HEK293 (cell line): ENCODE measurements at regions not wholly inside any gene's neighbourhood (a gene's known extent, or its start where the extent isn't known, plus 50 kb on each side); places are given as distances from the start of the nearest gene placed in this dataset.

ENCODE experiments used
- KLF10 ChIP-seq: fragments of 450-650 bp; IDR thresholded peaks from 2 replicates; pipeline ENCODE4 v1.5.1; 2018; ENCODE audit warnings: missing biosample characterization, mild to moderate bottlenecking, missing genetic modification characterization
- PRDM1 ChIP-seq: fragments of 450-650 bp; formaldehyde crosslinking; IDR thresholded peaks from 2 replicates; pipeline ENCODE4; 2016; ENCODE audit warnings: missing biosample characterization, missing genetic modification characterization
- YY1 ChIP-seq: fragments of 450-650 bp; formaldehyde crosslinking; IDR thresholded peaks from 2 replicates; pipeline ENCODE4 v1.5.1; 2018; ENCODE audit warnings: missing biosample characterization, missing genetic modification characterization
- ZBTB44 ChIP-seq: fragments of 450-650 bp; IDR thresholded peaks from 2 replicates; pipeline ENCODE4 v1.5.1; 2018; ENCODE audit warnings: missing biosample characterization, mild to moderate bottlenecking, missing genetic modification characterization
- ZBTB7A ChIP-seq: fragments of 450-650 bp; formaldehyde crosslinking; IDR thresholded peaks from 2 replicates; pipeline ENCODE4 v1.5.1; 2016; ENCODE audit warnings: low read depth, missing biosample characterization, missing genetic modification characterization
- ZNF274 ChIP-seq, 2 experiments: fragments of 200-500 bp in 1 of 2; fragments of 450-650 bp in 1 of 2; sonication (Bioruptor generic) in 1 of 2; formaldehyde crosslinking in 1 of 2; IDR thresholded peaks; 2 replicates each; pipeline versions ENCODE4 v1.5.1 to v1.6.1; 2014 to 2016; ENCODE audit warnings: borderline replicate concordance in 1 of 2, inconsistent platforms in 1 of 2, low read length in 1 of 2, missing biosample characterization in 1 of 2, missing genetic modification characterization in 1 of 2
- ZNF513 ChIP-seq: fragments of 450-650 bp; IDR thresholded peaks from 2 replicates; pipeline ENCODE4 v1.5.1; 2018; ENCODE audit warnings: missing biosample characterization, missing genetic modification characterization
- ZNF549 ChIP-seq: fragments of 450-650 bp; IDR thresholded peaks from 2 replicates; pipeline ENCODE4 v1.5.1; 2018; ENCODE audit warnings: missing biosample characterization, missing genetic modification characterization, mild to moderate bottlenecking, inconsistent platforms, moderate library complexity
- ZNF830 ChIP-seq: fragments of 450-650 bp; IDR thresholded peaks from 2 replicates; pipeline ENCODE4 v1.5.0; 2018; ENCODE audit warnings: missing biosample characterization, missing genetic modification characterization, low read depth, mild to moderate bottlenecking, moderate library complexity
- ZSCAN30 ChIP-seq: fragments of 450-650 bp; IDR thresholded peaks from 2 replicates; pipeline ENCODE4 v1.5.1; 2018; ENCODE audit warnings: missing biosample characterization, mild to moderate bottlenecking, missing genetic modification characterization, moderate library complexity
- TF ChIP-seq, protein P1 (sequence below): fragments of 450-650 bp; formaldehyde crosslinking; IDR thresholded peaks from 2 replicates; pipeline ENCODE4 v1.5.1; 2016; ENCODE audit warnings: missing biosample characterization, missing genetic modification characterization
- TF ChIP-seq, protein P2 (sequence below): fragments of 450-650 bp; formaldehyde crosslinking; IDR thresholded peaks from 2 replicates; pipeline ENCODE4 v1.5.1; 2016; ENCODE audit warnings: missing biosample characterization, missing genetic modification characterization
- TF ChIP-seq, protein P3 (sequence below): fragments of 450-650 bp; formaldehyde crosslinking; IDR thresholded peaks from 2 replicates; pipeline ENCODE4 v1.5.1; 2016; ENCODE audit warnings: missing biosample characterization, missing genetic modification characterization, low read depth

DNA sequence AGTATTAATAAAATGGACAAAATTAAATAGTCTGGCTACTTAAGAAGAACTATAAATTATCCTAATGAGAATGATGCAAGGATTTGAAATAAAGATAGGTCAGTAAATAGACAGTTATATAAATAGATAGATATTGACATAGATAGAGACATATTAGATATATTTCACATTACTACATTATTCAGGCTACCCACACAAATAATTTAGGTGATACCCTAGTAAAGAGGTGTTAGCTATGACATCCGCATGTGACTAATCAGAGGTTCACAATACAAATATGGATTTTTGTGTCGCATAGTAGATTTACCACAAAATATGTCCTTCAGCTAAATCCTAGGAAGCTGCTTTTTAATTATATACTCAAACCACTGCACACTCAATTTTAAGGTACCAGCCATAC, 729.0 kb upstream of the ANO3 start:
- TF ChIP-seq ZSCAN30 (tag by site-specific recombination) = no peak
- TF ChIP-seq, protein P1, sequence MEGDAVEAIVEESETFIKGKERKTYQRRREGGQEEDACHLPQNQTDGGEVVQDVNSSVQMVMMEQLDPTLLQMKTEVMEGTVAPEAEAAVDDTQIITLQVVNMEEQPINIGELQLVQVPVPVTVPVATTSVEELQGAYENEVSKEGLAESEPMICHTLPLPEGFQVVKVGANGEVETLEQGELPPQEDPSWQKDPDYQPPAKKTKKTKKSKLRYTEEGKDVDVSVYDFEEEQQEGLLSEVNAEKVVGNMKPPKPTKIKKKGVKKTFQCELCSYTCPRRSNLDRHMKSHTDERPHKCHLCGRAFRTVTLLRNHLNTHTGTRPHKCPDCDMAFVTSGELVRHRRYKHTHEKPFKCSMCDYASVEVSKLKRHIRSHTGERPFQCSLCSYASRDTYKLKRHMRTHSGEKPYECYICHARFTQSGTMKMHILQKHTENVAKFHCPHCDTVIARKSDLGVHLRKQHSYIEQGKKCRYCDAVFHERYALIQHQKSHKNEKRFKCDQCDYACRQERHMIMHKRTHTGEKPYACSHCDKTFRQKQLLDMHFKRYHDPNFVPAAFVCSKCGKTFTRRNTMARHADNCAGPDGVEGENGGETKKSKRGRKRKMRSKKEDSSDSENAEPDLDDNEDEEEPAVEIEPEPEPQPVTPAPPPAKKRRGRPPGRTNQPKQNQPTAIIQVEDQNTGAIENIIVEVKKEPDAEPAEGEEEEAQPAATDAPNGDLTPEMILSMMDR = no peak
- TF ChIP-seq KLF10 = no peak
- no peak for TF ChIP-seq YY1 (tag by site-specific recombination)
- no peak for TF ChIP-seq ZBTB44 (tag by site-specific recombination)
- TF ChIP-seq ZNF830 (tag by site-specific recombination) = no peak
- TF ChIP-seq ZNF549 (tag by site-specific recombination) = no peak
- TF ChIP-seq ZNF274 (IDR thresholded peaks at IDR 0.05; ENCODE audit: low read length) = no peak
- no peak for TF ChIP-seq ZNF274 (tag by site-specific recombination; IDR thresholded peaks at IDR 0.05; ENCODE audit: borderline replicate concordance)
- TF ChIP-seq PRDM1 (tag by site-specific recombination) = no peak
- TF ChIP-seq ZNF513 (tag by site-specific recombination) = no peak
- no peak for TF ChIP-seq ZBTB7A (tag by site-specific recombination)
- TF ChIP-seq, protein P2, sequence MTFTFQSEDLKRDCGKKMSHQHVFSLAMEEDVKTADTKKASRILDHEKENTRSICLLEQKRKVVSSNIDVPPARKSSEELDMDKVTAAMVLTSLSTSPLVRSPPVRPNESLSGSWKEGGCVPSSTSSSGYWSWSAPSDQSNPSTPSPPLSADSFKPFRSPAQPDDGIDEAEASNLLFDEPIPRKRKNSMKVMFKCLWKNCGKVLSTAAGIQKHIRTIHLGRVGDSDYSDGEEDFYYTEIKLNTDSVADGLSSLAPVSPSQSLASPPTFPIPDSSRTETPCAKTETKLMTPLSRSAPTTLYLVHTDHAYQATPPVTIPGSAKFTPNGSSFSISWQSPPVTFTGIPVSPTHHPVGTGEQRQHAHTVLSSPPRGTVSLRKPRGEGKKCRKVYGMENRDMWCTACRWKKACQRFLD (tag by site-specific recombination) = no peak
- TF ChIP-seq, protein P3, sequence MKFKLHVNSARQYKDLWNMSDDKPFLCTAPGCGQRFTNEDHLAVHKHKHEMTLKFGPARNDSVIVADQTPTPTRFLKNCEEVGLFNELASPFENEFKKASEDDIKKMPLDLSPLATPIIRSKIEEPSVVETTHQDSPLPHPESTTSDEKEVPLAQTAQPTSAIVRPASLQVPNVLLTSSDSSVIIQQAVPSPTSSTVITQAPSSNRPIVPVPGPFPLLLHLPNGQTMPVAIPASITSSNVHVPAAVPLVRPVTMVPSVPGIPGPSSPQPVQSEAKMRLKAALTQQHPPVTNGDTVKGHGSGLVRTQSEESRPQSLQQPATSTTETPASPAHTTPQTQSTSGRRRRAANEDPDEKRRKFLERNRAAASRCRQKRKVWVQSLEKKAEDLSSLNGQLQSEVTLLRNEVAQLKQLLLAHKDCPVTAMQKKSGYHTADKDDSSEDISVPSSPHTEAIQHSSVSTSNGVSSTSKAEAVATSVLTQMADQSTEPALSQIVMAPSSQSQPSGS (tag by site-specific recombination) = no peak
